ENCODE measurements at regions not wholly inside any gene's neighbourhood (a gene's known extent, or its start where the extent isn't known, plus 50 kb on each side); places are given as distances from the start of the nearest gene placed in this dataset.

DNA sequence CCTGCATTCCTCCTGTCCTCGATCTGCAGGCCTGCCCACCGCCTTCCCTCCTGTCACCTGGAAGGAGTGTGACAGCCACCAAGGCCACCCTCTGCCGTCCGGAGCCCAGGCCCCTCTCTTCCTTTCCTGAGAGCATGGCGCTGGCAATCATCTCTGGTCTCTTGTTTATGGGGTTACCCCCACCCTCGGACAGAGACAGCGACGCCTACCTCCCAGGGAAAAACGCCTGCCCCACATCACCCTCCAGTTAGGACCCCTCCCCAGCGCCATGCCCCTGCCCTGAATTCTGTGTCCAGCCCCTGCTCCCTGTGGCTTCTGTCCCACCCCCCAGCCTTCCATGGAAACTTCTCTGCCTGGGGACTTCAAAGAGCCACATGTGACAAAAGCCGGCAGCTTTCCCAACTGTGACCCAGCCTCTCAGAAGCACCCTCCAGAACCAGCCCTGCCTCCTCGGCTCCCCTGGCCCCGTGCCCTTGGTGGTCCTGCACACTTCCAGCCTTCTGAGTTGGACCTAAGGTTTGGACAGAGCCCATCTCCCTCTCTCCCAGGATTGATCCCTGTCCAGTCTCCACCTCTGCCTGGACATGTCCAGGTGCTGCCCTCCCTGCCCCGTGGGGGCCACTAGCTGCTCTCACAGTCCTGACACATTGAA is 145.0 kb upstream of the HDAC4 start (continued):
- TF ChIP-seq, protein P1, sequence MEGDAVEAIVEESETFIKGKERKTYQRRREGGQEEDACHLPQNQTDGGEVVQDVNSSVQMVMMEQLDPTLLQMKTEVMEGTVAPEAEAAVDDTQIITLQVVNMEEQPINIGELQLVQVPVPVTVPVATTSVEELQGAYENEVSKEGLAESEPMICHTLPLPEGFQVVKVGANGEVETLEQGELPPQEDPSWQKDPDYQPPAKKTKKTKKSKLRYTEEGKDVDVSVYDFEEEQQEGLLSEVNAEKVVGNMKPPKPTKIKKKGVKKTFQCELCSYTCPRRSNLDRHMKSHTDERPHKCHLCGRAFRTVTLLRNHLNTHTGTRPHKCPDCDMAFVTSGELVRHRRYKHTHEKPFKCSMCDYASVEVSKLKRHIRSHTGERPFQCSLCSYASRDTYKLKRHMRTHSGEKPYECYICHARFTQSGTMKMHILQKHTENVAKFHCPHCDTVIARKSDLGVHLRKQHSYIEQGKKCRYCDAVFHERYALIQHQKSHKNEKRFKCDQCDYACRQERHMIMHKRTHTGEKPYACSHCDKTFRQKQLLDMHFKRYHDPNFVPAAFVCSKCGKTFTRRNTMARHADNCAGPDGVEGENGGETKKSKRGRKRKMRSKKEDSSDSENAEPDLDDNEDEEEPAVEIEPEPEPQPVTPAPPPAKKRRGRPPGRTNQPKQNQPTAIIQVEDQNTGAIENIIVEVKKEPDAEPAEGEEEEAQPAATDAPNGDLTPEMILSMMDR (IDR thresholded peaks at IDR 0.05; ENCODE audit: low read depth, low read length, missing input control): no peak
- TF ChIP-seq, protein P2, sequence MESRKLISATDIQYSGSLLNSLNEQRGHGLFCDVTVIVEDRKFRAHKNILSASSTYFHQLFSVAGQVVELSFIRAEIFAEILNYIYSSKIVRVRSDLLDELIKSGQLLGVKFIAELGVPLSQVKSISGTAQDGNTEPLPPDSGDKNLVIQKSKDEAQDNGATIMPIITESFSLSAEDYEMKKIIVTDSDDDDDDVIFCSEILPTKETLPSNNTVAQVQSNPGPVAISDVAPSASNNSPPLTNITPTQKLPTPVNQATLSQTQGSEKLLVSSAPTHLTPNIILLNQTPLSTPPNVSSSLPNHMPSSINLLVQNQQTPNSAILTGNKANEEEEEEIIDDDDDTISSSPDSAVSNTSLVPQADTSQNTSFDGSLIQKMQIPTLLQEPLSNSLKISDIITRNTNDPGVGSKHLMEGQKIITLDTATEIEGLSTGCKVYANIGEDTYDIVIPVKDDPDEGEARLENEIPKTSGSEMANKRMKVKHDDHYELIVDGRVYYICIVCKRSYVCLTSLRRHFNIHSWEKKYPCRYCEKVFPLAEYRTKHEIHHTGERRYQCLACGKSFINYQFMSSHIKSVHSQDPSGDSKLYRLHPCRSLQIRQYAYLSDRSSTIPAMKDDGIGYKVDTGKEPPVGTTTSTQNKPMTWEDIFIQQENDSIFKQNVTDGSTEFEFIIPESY (IDR thresholded peaks at IDR 0.05): no peak
- TF ChIP-seq SP1 (IDR thresholded peaks at IDR 0.05): no peak

DNA sequence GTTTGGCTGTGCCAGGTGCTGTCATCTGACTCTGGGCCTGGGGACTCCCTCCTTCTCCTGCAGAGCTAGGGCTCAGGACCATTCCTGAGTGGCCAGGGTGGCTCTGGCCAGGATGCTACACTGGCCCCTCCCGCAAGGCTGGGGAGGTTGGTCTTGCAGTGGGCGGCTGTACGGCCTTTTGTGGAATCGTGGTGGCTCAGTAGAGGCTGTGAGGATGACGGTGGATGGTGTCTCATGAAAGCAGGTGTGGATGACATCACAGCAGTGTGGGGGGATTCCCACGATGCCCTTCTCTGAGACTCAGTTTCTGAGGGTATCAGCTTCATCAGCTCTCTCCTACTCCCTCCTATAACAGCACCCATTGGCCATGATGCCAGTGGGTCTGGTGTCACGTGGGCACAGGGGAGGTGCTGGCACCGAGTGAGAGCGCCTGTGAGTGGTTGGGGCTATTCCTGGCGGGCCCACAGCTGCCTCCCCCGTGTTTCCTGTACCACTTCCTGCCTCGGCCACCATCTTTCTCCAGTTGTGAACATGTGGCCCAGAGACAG is 144.2 kb upstream of the HDAC4 start:
- DNase-seq (ENCODE audit: low spot score): no peak
- TF ChIP-seq NR2F2 (IDR thresholded peaks at IDR 0.05): no peak
- TF ChIP-seq RXRA (IDR thresholded peaks at IDR 0.05): no peak
- TF ChIP-seq SP1 (IDR thresholded peaks at IDR 0.05): no peak
- TF ChIP-seq, protein P2 (IDR thresholded peaks at IDR 0.05): no peak
- no peak for TF ChIP-seq JUND (IDR thresholded peaks at IDR 0.05)
- TF ChIP-seq, protein P3, sequence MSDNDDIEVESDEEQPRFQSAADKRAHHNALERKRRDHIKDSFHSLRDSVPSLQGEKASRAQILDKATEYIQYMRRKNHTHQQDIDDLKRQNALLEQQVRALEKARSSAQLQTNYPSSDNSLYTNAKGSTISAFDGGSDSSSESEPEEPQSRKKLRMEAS (IDR thresholded peaks at IDR 0.05): no peak
- TF ChIP-seq FOXA1 (IDR thresholded peaks at IDR 0.05): no peak
- TF ChIP-seq, protein P4, sequence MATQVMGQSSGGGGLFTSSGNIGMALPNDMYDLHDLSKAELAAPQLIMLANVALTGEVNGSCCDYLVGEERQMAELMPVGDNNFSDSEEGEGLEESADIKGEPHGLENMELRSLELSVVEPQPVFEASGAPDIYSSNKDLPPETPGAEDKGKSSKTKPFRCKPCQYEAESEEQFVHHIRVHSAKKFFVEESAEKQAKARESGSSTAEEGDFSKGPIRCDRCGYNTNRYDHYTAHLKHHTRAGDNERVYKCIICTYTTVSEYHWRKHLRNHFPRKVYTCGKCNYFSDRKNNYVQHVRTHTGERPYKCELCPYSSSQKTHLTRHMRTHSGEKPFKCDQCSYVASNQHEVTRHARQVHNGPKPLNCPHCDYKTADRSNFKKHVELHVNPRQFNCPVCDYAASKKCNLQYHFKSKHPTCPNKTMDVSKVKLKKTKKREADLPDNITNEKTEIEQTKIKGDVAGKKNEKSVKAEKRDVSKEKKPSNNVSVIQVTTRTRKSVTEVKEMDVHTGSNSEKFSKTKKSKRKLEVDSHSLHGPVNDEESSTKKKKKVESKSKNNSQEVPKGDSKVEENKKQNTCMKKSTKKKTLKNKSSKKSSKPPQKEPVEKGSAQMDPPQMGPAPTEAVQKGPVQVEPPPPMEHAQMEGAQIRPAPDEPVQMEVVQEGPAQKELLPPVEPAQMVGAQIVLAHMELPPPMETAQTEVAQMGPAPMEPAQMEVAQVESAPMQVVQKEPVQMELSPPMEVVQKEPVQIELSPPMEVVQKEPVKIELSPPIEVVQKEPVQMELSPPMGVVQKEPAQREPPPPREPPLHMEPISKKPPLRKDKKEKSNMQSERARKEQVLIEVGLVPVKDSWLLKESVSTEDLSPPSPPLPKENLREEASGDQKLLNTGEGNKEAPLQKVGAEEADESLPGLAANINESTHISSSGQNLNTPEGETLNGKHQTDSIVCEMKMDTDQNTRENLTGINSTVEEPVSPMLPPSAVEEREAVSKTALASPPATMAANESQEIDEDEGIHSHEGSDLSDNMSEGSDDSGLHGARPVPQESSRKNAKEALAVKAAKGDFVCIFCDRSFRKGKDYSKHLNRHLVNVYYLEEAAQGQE (IDR thresholded peaks at IDR 0.05): no peak
- no peak for TF ChIP-seq EGR1 (IDR thresholded peaks at IDR 0.05; ENCODE audit: low read depth in 2 of 2)
- no peak for TF ChIP-seq HNF4A (conservative IDR thresholded peaks at IDR 0.05)
- TF ChIP-seq, protein P5, sequence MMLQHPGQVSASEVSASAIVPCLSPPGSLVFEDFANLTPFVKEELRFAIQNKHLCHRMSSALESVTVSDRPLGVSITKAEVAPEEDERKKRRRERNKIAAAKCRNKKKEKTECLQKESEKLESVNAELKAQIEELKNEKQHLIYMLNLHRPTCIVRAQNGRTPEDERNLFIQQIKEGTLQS (IDR thresholded peaks at IDR 0.05): no peak
- TF ChIP-seq RAD21 (IDR thresholded peaks at IDR 0.05): no peak
- TF ChIP-seq GABPA (IDR thresholded peaks at IDR 0.05 in 1 of 2, conservative IDR thresholded peaks at IDR 0.05 in 1 of 2): no peak
- TF ChIP-seq HNF4G (IDR thresholded peaks at IDR 0.05): no peak
- Histone ChIP-seq H3K9ac (ENCODE audit: low read depth in 1 of 2, low read length in 2 of 2) (no peak overlapping the region), H3K27ac (ENCODE audit: low read depth in 1 of 2, low read length in 2 of 2) (no peak overlapping the region), H3K27me3 (ENCODE audit: control insufficient read depth in 4 of 4, insufficient read depth in 4 of 4, low read length in 3 of 4) (no peaks in the 10 kb centered on the region), H3K9me3 (ENCODE audit: control insufficient read depth in 4 of 4, low read length in 3 of 4) (no peaks in the 10 kb centered on the region), H3K36me3 (ENCODE audit: control insufficient read depth in 4 of 4, insufficient read depth in 3 of 4, low read depth in 1 of 4, low read length in 3 of 4) (no peaks in the 10 kb centered on the region), H3K4me1 (ENCODE audit: control insufficient read depth in 4 of 4, insufficient read depth in 4 of 4, low read length in 3 of 4) (no peaks in the 10 kb centered on the region), H3K4me3 (ENCODE audit: low read depth in 1 of 3, low read length in 3 of 3) (no peak overlapping the region)
- 75% methylated on average over 12 of the region's 12 CpGs for WGBS

All from liver (tissue), 8 donors.